Ovary (tissue), 3 donors: ENCODE measurements at regions not wholly inside any gene's neighbourhood (a gene's known extent, or its start where the extent isn't known, plus 50 kb on each side); places are given as distances from the start of the nearest gene placed in this dataset.
"Not testable (repeated sequence)": the region's sequence is repeated elsewhere in the genome, so short reads cannot be mapped to it uniquely, and the experiment has no call there.

Source experiments
- CTCF ChIP-seq, 3 donors: fragments of 450-650 bp in 2 of 3; fragments of 200-600 bp in 1 of 3; IDR thresholded peaks; one replicate each; pipeline versions ENCODE4 v1.5.1 to v1.8.0; 2016 to 2022; ENCODE audit warnings: antibody characterized with exemption in 3 of 3, mild to moderate bottlenecking in 1 of 3
- POLR2A ChIP-seq: fragments of 450-650 bp; IDR thresholded peaks from one replicate; pipeline ENCODE4 v1.6.1; 2017; ENCODE audit warnings: antibody characterized with exemption, mild to moderate bottlenecking, moderate library complexity
- donor health status: DM: no; HTN: no; CAD: no.

GRCh38 chr16:62258931-62259435 is 222.7 kb upstream of the CDH8 start:
- TF ChIP-seq POLR2A; CTCF (IDR thresholded peaks at IDR 0.05): not testable (repeated sequence)
